MCF 10A (cell line): ENCODE measurements at regions not wholly inside any gene's neighbourhood (a gene's known extent, or its start where the extent isn't known, plus 50 kb on each side); places are given as distances from the start of the nearest gene placed in this dataset.

Source experiments
- BruUV-seq: library from RNA; stranded (reverse); fragments of 400-500 nt; replicated peaks from 2 replicates; lab custom pipeline; 2021; lab: Mats Ljungman, UMichigan
- CTCF ChIA-PET: fragments of 300-600 bp; sonication (Branson Sonifier 250); formaldehyde crosslinking; extraction: SDS; loops from one replicate; lab custom pipeline; 2021; ENCODE audit warnings: antibody characterized with exemption, inconsistent platforms; lab: Yijun Ruan, JAX
- POLR2A ChIA-PET: fragments of 300-600, 350-650 bp; sonication (Branson Sonifier 250); formaldehyde crosslinking; extraction: SDS; loops from one replicate; lab custom pipeline; 2020; ENCODE audit warnings: antibody characterized with exemption, inconsistent platforms; lab: Yijun Ruan, JAX
- DNase-seq: peaks from one replicate; pipeline ENCODE4 v3.0.0-alpha.2; 2018; ENCODE audit not compliant: unreplicated experiment
- H3K27ac Mint-ChIP-seq: one replicate; pipeline ENCODE4 v1.8.0; 2022; ENCODE audit warnings: mild to moderate bottlenecking, low read depth, mixed read lengths; ENCODE audit not compliant: unreplicated experiment
- H3K27me3 Mint-ChIP-seq: one replicate; pipeline ENCODE4 v1.8.0; 2022; ENCODE audit warnings: mixed read lengths; ENCODE audit not compliant: insufficient read depth, unreplicated experiment
- H3K36me3 Mint-ChIP-seq: one replicate; pipeline ENCODE4 v1.8.0; 2022; ENCODE audit warnings: mild to moderate bottlenecking, moderate library complexity, mixed read lengths; ENCODE audit not compliant: insufficient read depth, unreplicated experiment
- H3K4me1 Mint-ChIP-seq: one replicate; pipeline ENCODE4 v1.8.0; 2022; ENCODE audit warnings: mixed read lengths; ENCODE audit not compliant: insufficient read depth, unreplicated experiment
- H3K4me3 Mint-ChIP-seq: one replicate; pipeline ENCODE4 v1.8.0; 2022; ENCODE audit warnings: mild to moderate bottlenecking, moderate library complexity, mixed read lengths; ENCODE audit not compliant: unreplicated experiment
- H3K9me3 Mint-ChIP-seq: one replicate; pipeline ENCODE4 v1.8.0; 2022; ENCODE audit warnings: mixed read lengths; ENCODE audit not compliant: unreplicated experiment
- intact Hi-C: fragments of 100-400 bp; cut with micrococcal nuclease; formaldehyde crosslinking; loops from 2 replicates; pipeline ENCODE4 v1.14.1; 2022
- TF ChIP-seq, protein P1 (sequence below): fragments of 200-600 bp; IDR thresholded peaks from one replicate; pipeline ENCODE4 v1.8.0; 2022; ENCODE audit warnings: antibody characterized with exemption, mild to moderate bottlenecking; ENCODE audit not compliant: unreplicated experiment

DNA sequence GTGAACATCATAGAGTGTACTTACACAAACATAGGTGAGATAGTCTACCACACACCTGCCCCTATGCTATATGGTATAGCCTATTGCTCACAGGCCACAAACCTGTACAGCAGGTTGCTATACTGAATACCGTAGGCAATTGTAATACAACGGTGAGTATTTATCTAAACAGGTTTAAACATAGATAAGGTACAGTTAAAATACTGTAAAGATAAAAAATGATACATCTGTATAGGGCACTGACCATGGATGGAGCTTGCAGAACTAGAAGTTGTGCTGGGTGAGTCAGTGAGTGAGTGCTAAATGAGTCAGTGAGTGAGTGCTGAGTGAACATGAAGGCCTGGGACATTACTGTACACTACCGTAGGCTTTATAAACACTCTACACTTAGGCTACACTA lies 267.0 kb upstream of the HS6ST1 start:
- Mint-ChIP-seq H3K27ac (no peak overlapping the region), H3K4me3 (no peak overlapping the region), H3K4me1 (no peaks in the 10 kb centered on the region), H3K27me3 (no peaks in the 10 kb centered on the region), H3K9me3 (peaks cover 16% of the 10 kb centered on the region), H3K36me3 (no peaks in the 10 kb centered on the region)
- ChIA-PET CTCF (interaction anchor here (0.7 to 1.4 kb wide), 3 partner anchors 10 to 145 kb away, joined by 3 to 5 read pairs (median 3); no protein-coding TSS in a partner anchor), POLR2A (interaction anchor here (0.6 kb wide), 1 partner anchor 691 kb away, joined by 3 read pairs; no protein-coding TSS in a partner anchor)
- no TSS peak for BruUV-seq
- TF ChIP-seq, protein P1, sequence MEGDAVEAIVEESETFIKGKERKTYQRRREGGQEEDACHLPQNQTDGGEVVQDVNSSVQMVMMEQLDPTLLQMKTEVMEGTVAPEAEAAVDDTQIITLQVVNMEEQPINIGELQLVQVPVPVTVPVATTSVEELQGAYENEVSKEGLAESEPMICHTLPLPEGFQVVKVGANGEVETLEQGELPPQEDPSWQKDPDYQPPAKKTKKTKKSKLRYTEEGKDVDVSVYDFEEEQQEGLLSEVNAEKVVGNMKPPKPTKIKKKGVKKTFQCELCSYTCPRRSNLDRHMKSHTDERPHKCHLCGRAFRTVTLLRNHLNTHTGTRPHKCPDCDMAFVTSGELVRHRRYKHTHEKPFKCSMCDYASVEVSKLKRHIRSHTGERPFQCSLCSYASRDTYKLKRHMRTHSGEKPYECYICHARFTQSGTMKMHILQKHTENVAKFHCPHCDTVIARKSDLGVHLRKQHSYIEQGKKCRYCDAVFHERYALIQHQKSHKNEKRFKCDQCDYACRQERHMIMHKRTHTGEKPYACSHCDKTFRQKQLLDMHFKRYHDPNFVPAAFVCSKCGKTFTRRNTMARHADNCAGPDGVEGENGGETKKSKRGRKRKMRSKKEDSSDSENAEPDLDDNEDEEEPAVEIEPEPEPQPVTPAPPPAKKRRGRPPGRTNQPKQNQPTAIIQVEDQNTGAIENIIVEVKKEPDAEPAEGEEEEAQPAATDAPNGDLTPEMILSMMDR = no peak
- intact Hi-C loops = no loop called here
- peak; percentile 41 for DNase-seq

DNA sequence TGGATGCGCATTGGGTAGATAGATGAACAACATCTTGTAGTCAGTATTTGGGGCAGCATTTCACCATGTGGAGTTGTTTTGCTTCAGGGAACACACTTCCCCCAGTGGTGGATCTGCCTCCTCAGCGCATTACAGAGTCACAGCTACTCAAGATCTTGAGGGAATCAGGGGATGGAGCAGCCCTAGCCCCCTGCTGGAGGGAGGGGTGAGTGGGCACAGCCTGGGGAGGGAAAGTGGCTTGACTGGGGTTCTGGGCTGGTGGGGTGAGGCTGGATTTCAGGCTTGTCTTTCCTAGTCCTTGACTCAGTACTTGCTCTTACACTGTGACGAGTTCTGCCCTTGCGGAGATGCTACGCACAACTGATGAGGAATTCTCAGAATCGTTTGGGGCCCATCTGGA lies 271.0 kb upstream of the HS6ST1 start:
- intact Hi-C loops = no loop called here

DNA sequence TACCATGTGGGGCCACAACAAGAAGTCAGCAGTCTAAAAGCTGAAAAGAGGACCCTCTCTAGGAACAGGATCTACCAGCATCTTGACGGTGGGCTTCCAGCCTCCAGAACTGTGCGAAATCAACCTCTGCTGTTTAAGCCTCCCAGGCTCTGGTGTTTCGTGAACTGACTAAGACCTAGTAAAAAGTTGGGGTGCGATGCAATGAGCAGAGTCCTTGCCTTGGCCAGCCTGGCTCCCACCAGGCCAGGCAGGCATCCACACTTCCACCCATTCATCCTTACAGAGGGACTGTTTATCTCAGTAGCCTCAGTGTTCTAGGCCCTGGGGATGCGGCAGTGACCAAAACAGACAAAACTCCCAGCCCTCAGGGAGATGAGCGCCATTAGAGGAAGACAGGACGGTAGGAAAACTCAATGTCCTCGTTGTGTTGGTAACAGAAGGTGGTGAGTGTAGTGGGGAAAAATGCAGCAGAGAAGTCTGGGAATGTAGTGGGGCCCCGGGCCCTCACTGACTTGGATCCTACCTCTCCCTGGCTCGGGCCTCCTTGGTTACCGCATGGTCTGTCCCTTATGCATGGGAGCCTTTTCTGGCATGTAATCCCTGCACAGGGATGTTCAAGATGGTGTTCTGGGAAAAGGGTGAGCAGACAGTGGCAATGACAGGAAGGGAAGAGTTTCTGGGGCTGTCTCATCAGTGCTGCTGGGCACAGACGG lies 271.8 kb upstream of the HS6ST1 start:
- Mint-ChIP-seq H3K4me1 (no peaks in the 10 kb centered on the region), H3K36me3 (no peaks in the 10 kb centered on the region), H3K27ac (no peak overlapping the region), H3K4me3 (no peak overlapping the region), H3K9me3 (no peaks in the 10 kb centered on the region), H3K27me3 (no peaks in the 10 kb centered on the region)
- DNase-seq = no peak
- ChIA-PET POLR2A (no interaction called here), CTCF (no interaction called here)
- intact Hi-C loops = no loop called here
- TF ChIP-seq, protein P1 = no peak
- no TSS peak for BruUV-seq

More for the DNA sequence above, 271.0 kb upstream of the HS6ST1 start:
- peaks cover 2% of the 10 kb centered on the region for H3K9me3 Mint-ChIP-seq
- no peaks in the 10 kb centered on the region for H3K4me1 Mint-ChIP-seq
- CTCF ChIA-PET = no interaction called here
- H3K27ac Mint-ChIP-seq = no peak overlapping the region
- TF ChIP-seq, protein P1 = no peak
- no peaks in the 10 kb centered on the region for H3K27me3 Mint-ChIP-seq
- H3K4me3 Mint-ChIP-seq = no peak overlapping the region
- no peaks in the 10 kb centered on the region for H3K36me3 Mint-ChIP-seq
- DNase-seq = no peak
- BruUV-seq = no TSS peak
- POLR2A ChIA-PET = no interaction called here

- ChIA-PET CTCF (interaction anchor here (0.7 kb wide), 1 partner anchor 12 kb away, joined by 3 read pairs; no protein-coding TSS in a partner anchor), POLR2A (no interaction called here)
- H3K27me3 Mint-ChIP-seq = no peaks in the 10 kb centered on the region
- no peak for DNase-seq
- BruUV-seq = no TSS peak
- intact Hi-C loops = no loop called here
- H3K4me1 Mint-ChIP-seq = no peaks in the 10 kb centered on the region
- no peaks in the 10 kb centered on the region for H3K9me3 Mint-ChIP-seq
- TF ChIP-seq, protein P1 = no peak
- no peak overlapping the region for H3K27ac Mint-ChIP-seq
- H3K36me3 Mint-ChIP-seq = no peaks in the 10 kb centered on the region
- H3K4me3 Mint-ChIP-seq = no peak overlapping the region
Measured at GRCh38 chr2:128591022-128591860, 272.6 kb upstream of the HS6ST1 start.
